GM21528 (cell line): ENCODE measurements at regions not wholly inside any gene's neighbourhood (a gene's known extent, or its start where the extent isn't known, plus 50 kb on each side); places are given as distances from the start of the nearest gene placed in this dataset.

Source experiments
- ATAC-seq: cut with Tn5 transposase; IDR thresholded peaks from one replicate; pipeline ENCODE4 v1.9.1; 2021; ENCODE audit warnings: mild to moderate bottlenecking, moderate library complexity; ENCODE audit not compliant: unreplicated experiment, low FRiP score

DNA sequence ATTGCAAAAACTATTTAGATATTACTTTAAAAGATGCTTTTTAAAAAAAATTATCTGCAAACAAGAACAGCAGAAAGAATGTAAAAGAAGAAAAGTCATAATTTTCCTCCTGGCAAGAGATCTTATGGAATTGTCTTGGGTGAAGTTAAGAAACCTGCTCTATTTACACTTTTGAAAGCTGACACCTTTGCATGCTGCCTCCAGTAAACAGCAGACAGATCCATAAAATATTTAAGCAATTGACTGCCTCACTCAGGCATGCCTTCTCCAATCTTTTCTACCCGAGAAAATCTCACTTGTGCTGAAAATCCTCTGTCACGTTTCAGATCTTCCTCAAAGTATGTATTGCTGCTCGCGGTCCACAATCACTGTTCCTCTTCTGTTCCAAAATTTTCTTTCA lies 107.9 kb upstream of the ZP4 start:
- no peak for ATAC-seq

DNA sequence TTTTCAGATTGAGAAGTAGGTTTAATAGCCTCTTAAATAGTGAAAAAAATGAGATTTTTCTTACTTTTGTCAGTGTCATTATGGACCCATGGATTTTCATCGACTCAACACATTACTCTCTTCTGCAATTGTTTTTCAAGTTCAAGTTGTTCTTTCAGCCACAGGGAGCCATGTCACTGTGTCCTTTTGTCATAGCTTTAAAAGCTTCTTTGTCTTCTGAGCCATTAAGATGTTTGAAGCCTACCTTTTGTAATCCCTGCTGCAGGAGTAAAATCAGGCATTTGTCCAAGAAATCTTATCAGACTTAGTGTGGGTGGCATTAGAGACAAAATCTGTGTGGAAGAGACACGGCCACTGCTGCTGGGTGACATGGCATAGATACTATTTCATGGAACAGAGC lies 92.8 kb upstream of the ZP4 start:
- ATAC-seq, result no peak

DNA sequence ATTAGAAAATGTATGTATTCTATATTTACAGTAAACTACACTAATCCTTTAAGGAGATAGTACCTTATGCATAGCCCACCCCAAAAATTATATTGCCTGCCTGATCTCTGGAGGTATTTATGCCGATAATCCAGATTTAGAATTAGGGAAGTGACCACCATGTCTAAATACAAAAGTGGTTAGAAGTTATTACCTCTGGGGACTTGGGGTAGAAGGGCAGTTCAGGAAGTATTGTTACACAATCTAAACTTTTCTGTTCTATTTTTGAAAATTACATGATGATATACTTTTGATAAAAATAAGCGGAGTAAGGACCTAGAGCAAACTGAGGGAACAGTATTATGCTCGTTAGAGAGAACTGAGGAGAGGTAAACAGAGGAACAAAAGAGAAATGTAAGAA lies 90.5 kb upstream of the ZP4 start:
- ATAC-seq, result no peak

DNA sequence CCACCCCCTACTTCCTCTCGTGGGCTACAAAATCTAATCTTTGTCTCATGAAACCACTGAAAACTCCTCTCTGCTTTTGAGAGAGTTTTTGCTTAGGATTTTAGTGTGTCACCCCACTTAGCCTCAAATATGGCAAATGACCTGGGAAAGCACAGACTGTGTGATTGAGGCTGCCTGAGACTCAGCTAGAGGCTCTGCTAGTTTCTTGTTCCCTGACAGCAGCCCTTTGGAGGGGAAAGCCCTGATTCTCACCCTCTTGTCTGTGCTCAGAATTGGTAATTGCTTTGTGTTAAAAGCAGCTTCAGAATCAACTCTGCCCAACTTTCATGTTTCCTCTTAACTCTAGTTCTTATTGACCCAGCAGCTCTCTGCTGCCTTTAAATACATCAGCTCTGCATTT lies 85.6 kb upstream of the ZP4 start:
- ATAC-seq, result no peak

DNA sequence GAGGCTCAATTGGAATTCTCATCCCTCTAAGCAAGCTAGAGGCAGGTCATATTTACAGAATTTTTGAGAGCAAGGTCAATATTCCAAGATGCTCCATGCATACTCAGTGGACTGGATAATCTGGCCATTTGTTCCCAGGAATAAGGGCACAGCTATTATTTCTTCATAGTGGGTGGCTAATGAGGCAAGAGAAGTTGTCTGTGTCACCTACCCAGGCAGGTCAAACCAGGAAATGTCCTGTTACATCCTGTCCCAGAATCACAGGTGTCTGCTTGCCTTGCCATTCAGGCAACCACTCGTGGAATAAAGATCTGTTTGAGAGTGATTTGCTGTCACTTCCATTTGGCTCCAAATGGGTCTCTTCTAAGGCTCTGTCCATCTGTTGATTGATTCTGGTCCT lies 85.2 kb upstream of the ZP4 start:
- no peak for ATAC-seq

DNA sequence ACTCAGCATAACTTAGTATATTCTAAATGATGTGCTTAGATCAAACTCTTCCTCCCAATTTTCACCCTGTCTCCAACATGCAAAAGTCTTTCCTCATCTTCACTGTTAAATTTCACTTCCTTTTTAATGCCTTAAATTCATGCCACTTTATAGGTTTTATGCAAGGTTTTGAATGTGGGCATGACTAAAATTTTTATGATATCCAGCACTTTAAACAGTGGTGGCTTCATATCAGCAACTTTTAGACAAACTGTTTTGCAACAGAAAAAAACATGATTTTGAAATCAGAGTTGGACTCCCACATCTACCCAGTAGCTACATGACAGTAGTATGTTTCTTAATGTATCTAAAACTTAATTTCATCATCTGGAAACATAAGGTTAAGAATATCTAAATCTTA lies 84.7 kb upstream of the ZP4 start:
- ATAC-seq, result no peak

DNA sequence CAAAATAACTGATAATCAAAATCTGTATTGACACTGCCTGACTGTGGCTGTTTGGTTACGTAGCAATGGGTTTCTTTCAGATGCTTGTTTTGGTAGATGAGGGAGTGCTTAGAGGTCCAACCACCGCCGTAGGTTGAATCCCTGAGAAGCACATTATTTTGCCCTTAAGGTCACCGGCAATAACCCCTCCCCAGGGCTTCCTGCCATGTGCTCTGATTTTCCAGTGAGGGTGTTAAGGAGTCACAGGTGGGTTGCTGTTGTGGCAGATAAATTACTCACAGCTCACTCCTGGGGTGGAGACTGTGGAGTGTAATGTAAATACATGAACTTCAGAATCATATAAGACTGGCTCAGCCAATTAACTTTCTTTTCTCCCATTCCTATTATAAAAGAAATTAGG lies 81.5 kb upstream of the ZP4 start:
- no peak for ATAC-seq

DNA sequence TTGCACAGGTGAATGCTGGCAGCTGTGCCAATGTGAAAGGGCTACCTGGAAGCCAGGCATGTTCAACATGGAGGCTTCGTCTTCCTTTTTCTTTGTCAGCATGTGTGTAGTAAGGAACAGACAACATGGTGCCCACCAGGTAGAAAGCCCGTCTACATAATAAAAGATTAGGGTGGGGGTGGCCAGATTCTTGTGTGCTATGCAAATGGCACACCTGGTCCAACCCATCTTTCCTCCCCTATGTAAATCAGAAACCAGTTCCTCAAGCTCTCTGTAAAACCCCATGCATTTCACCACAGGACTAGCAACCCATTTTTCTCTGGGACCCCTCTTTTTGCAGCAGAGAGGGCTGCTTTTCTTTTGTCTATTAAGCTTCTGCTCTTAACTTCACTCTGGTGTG lies 72.3 kb upstream of the ZP4 start:
- ATAC-seq, result no peak

DNA sequence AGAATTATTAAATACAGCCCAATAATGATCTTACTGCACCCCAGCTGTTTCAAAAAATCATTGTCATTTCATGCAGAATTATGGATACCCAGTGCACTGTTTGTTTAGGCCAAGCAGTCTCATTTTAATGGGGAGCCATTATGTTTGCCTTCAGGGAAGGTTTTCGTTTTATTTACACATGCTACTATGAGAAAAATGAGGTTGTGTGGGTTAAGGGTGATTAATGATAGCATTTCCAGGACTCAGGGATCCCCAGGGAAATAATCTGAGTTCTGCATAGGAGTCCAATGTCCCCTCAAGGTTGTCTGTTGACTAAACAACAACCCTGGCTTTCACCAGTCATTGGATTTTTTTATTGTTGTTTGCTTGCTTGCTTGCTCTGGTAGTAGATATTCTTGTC lies 71.0 kb upstream of the ZP4 start:
- ATAC-seq, result no peak

DNA sequence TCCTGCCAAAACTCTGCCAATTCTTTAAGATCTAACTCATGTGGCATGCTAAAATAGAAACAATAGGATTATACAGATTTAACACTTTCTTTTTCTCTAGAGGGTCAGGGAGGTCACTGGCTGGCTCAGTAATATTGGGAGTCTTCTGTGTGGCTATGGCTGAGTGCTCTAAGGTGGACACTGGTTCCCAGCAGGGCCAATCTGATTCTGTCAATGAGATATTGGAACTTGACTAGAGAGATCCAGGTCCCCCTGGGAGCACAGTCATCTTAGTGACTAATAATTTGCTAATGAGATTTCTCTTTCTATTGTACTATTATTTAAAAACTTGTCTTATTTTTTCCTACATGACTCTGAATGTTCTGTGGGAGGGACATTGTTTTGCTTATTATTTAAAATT lies 69.1 kb upstream of the ZP4 start:
- ATAC-seq, result no peak

DNA sequence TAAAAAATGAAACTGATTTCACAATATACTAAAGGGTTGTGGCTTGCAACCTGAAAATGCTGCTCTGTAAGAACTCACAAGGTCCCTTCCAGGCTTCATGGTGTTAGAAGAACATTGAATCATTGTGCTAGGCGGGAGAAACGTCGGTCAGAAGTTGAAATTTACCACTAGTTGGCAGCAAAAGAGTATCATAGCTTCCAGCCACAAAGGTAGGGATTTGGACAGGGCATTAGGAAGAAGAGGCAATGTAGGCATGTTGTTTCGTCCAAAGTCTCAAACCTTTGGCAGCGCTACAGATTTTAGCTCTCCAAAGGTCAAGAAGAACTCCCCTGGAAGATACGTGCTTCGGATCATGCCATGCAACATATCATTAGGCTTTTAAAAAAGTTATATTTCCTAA lies 62.5 kb upstream of the ZP4 start:
- ATAC-seq, result no peak
